K562 (cell line): ENCODE measurements at regions not wholly inside any gene's neighbourhood (a gene's known extent, or its start where the extent isn't known, plus 50 kb on each side); places are given as distances from the start of the nearest gene placed in this dataset.
A peak's percentile ranks its signal among the peaks of the same experiment; 100 is the strongest.

ENCODE experiments used
- ATAC-seq: fragments of 200-7000 bp; cut with Tn5 transposase; 3 replicates; pipeline ENCODE4 v1.9.1; 2020; ENCODE audit warnings: moderate library complexity
- BruUV-seq: library from RNA; stranded (reverse); fragments of 400-500 nt; replicated peaks from 2 replicates; lab custom pipeline; 2021; lab: Mats Ljungman, UMichigan
- CTCF ChIA-PET: fragments of 300-600 bp; formaldehyde crosslinking; extraction: SDS; loops from one replicate; lab custom pipeline; 2021; ENCODE audit warnings: low intra/inter-chr PET ratio; lab: Yijun Ruan, JAX
- POLR2A ChIA-PET: fragments of 300-600, 350-650 bp; sonication (Branson Sonifier 250); formaldehyde crosslinking; extraction: SDS; loops from one replicate; lab custom pipeline; 2021; ENCODE audit warnings: antibody characterized with exemption, inconsistent platforms; lab: Yijun Ruan, JAX
- DNase-seq, 4 experiments: peaks; one replicate each; pipeline versions ENCODE4 v3.0.0 to v3.0.0-alpha.2; 2011 to 2018; ENCODE audit warnings: low spot score in 3 of 4, mixed read lengths in 3 of 4; ENCODE audit errors: extremely low read depth in 1 of 4
- FAIRE-seq: peaks from 2 replicates; lab custom pipeline; 2011; peaks lifted over from hg19 to GRCh38; lab: Jason Lieb, UNC
- H2AFZ ChIP-seq: 2 replicates; pipeline ENCODE4 v1.6.0; 2011; ENCODE audit warnings: low read depth, low read length, control low read depth, inconsistent platforms
- H3K27ac ChIP-seq: fragments of 200-600 bp; 3 replicates; pipeline ENCODE4 v1.8.0; 2011; ENCODE audit warnings: low read depth, mild to moderate bottlenecking, control low read depth, inconsistent platforms, low read length, moderate library complexity, mixed read lengths; ENCODE audit errors: extremely low read depth
- H3K27me3 ChIP-seq, 2 experiments: fragments of 300-600 bp in 1 of 2; 2 replicates in 1 of 2; 3 replicates in 1 of 2; pipeline versions ENCODE4 v1.6.0 to v1.8.0; 2011; ENCODE audit warnings: inconsistent platforms in 2 of 2, low read length in 2 of 2, mild to moderate bottlenecking in 1 of 2, mixed read lengths in 1 of 2, moderate library complexity in 1 of 2; ENCODE audit not compliant: control insufficient read depth in 2 of 2, insufficient read depth in 2 of 2
- H3K36me3 ChIP-seq: fragments of 300-600 bp; 3 replicates; pipeline ENCODE4 v1.8.0; 2011; ENCODE audit warnings: mild to moderate bottlenecking, low read length, inconsistent platforms; ENCODE audit not compliant: control insufficient read depth, insufficient read depth
- H3K4me1 ChIP-seq, 2 experiments: fragments of 200-600 bp in 1 of 2; replicated peaks in 1 of 2; 2 replicates in 1 of 2; 3 replicates in 1 of 2; pipeline versions ENCODE4 v1.5.1 to v1.8.0; 2011; ENCODE audit warnings: inconsistent platforms in 2 of 2, low read length in 2 of 2, mild to moderate bottlenecking in 1 of 2, mixed read lengths in 1 of 2, moderate library complexity in 1 of 2; ENCODE audit not compliant: control insufficient read depth in 2 of 2, insufficient read depth in 2 of 2
- H3K4me2 ChIP-seq: 2 replicates; pipeline ENCODE4 v1.6.1; 2011; ENCODE audit warnings: low read length, control low read depth, inconsistent platforms, mixed read lengths; ENCODE audit not compliant: insufficient read depth
- H3K4me3 ChIP-seq: fragments of 200-600 bp; sonication (generic), shearing (Covaris generic); 2 replicates; pipeline ENCODE4 v1.5.1; 2016; ENCODE audit warnings: control low read depth, inconsistent platforms
- H3K79me2 ChIP-seq: fragments of 200-600 bp; 3 replicates; pipeline ENCODE4 v1.8.0; 2011; ENCODE audit warnings: low read length, inconsistent platforms; ENCODE audit not compliant: control insufficient read depth, insufficient read depth
- H3K9ac ChIP-seq, 2 experiments: 2 replicates each; pipeline versions ENCODE4 v1.6.0 to v1.6.1; 2011; ENCODE audit warnings: low read depth in 2 of 2, low read length in 2 of 2, control low read depth in 1 of 2, inconsistent platforms in 1 of 2, mild to moderate bottlenecking in 1 of 2, mixed read lengths in 1 of 2; ENCODE audit not compliant: insufficient read depth in 1 of 2
- H3K9me1 ChIP-seq: one replicate; pipeline ENCODE4 v1.6.0; 2011; ENCODE audit warnings: inconsistent platforms, mild to moderate bottlenecking, low read length, moderate library complexity; ENCODE audit not compliant: control insufficient read depth, insufficient read depth
- H3K9me3 ChIP-seq: replicated peaks from 2 replicates; pipeline ENCODE4 v1.5.1; 2011; ENCODE audit warnings: low read depth, low read length, inconsistent platforms; ENCODE audit not compliant: control insufficient read depth, insufficient read depth
- H4K20me1 ChIP-seq: replicated peaks from 2 replicates; pipeline ENCODE4 v1.6.1; 2011; ENCODE audit warnings: low read length, inconsistent platforms, mixed read lengths; ENCODE audit not compliant: control insufficient read depth, insufficient read depth
- C11orf30 ChIP-seq: fragments of 450-650 bp; IDR thresholded peaks from 2 replicates; pipeline ENCODE4 v1.6.1; 2016; ENCODE audit warnings: low read depth, mild to moderate bottlenecking
- ETS2 ChIP-seq: IDR thresholded peaks from 2 replicates; pipeline ENCODE4 v1.6.1; 2016; ENCODE audit warnings: borderline replicate concordance, missing genetic modification characterization, mild to moderate bottlenecking, moderate library complexity, missing compliant biosample characterization; ENCODE audit not compliant: poor library complexity, severe bottlenecking
- MAFF ChIP-seq: IDR thresholded peaks from 2 replicates; pipeline ENCODE4 v1.6.1; 2012; ENCODE audit warnings: low read length, improper control_type of control experiment
- MAFG ChIP-seq: fragments of 450-650 bp; conservative IDR thresholded peaks from 2 replicates; pipeline ENCODE4 v1.6.1; 2016; ENCODE audit warnings: missing genetic modification characterization, missing compliant biosample characterization
- MXI1 ChIP-seq: IDR thresholded peaks from 2 replicates; pipeline ENCODE4 v1.6.1; 2011; ENCODE audit warnings: low read depth, mild to moderate bottlenecking, improper control_type of control experiment, low read length
- NFE2 ChIP-seq: IDR thresholded peaks from 2 replicates; pipeline ENCODE4 v1.6.1; 2014; ENCODE audit warnings: antibody characterized with exemption, low read depth
- ZKSCAN8 ChIP-seq: fragments of 200-800 bp; sonication (Bioruptor generic); IDR thresholded peaks from 2 replicates; pipeline ENCODE4 v1.6.1; 2016; ENCODE audit warnings: missing genetic modification characterization, missing compliant biosample characterization
- ZNF197 ChIP-seq: fragments of 200-800 bp; sonication (Bioruptor generic); IDR thresholded peaks from 2 replicates; pipeline ENCODE4 v1.6.1; 2016; ENCODE audit warnings: low read depth, missing genetic modification characterization, missing compliant biosample characterization
- ZNF316 ChIP-seq: fragments of 450-650 bp; IDR thresholded peaks from 2 replicates; pipeline ENCODE4 v1.6.1; 2016
- ZNF766 ChIP-seq: fragments of 200-800 bp; sonication (Bioruptor generic); conservative IDR thresholded peaks from 2 replicates; pipeline ENCODE4 v1.6.1; 2016; ENCODE audit warnings: missing genetic modification characterization, missing compliant biosample characterization
- WGBS: fragments of 100-300 bp; shearing (Covaris generic); methylation state at CpG from one replicate; pipeline ENCODE4 v1.1.6; 2016; ENCODE audit warnings: low coverage, mixed read lengths; ENCODE audit not compliant: insufficient coverage; ENCODE audit errors: missing lambda C conversion rate; 5-methylcytosine and 5-hydroxymethylcytosine counted together
- in situ Hi-C: fragments of 300-500 bp; cut with MboI; formaldehyde crosslinking; loops from 4 replicates; pipeline ENCODE4 v1.15.0; 2018; ENCODE audit warnings: inconsistent platforms, mixed read lengths
- intact Hi-C: fragments of 100-400 bp; cut with micrococcal nuclease; formaldehyde crosslinking; loops from 2 replicates; pipeline ENCODE4 v1.14.2; 2022
- TF ChIP-seq, protein P1 (sequence below): sonication (generic); formaldehyde crosslinking; IDR thresholded peaks from 2 replicates; pipeline ENCODE4 v1.8.0; 2022; ENCODE audit warnings: mild to moderate bottlenecking, low read depth, missing genetic modification reagents

DNA sequence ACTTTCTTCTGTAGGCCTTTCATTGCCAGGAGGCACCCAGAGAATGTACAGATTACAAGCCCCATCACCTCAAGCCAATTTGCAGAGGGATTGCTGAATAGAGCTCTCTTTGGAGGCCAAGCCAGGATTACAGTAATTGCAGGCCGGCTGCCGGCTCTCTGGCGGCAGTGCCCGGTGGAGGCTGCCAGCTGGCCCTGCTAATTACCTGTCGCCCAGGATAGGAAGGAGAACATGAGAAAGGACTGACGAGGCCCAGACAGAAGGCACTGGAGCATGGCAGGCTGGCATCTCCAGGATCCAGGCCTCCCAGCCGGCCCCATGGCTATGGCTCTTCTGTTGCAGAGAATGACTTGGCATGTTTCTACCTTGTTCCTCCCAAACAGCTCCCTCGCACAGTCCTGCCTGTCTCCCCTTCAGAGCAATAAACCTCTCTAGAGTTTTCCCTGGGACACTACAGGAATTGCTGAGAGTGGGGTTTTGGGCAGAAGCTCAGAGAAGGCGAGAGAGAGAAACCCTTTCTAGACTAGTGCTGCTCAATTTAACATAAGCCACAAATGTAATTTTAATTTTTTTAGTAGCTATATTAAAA lies 273.6 kb upstream of the PROK2 start:
- DNase-seq = no peak

More for the DNA sequence above, 273.6 kb upstream of the PROK2 start:
- Histone ChIP-seq H3K27ac (no peak overlapping the region), H3K36me3 (no peaks in the 10 kb centered on the region), H3K9me3 (no peaks in the 10 kb centered on the region), H2AFZ (no peak overlapping the region; the same call in 1 of the 2 replicates), H3K9ac (0 out of 4 replicates have a peak overlapping the region, but pooled peaks of 1 of the 2 experiments have one; percentile 10), H3K9me1 (no peaks in the 10 kb centered on the region), H4K20me1 (no peaks in the 10 kb centered on the region), H3K79me2 (no peaks in the 10 kb centered on the region), H3K4me2 (no peak overlapping the region), H3K27me3 (no peaks in the 10 kb centered on the region), H3K4me1 (peaks cover 0 to 4% of the 10 kb centered on the region in 2 experiments; a peak in 2 of 5 replicates), H3K4me3 (no peak overlapping the region)
- no TSS peak for BruUV-seq
- ATAC-seq = peak; percentile 71
- in situ Hi-C loops (no loop called here), intact Hi-C loops (no loop called here)
- WGBS = 66% methylated on average over 8 of the region's 9 CpGs
- FAIRE-seq = no peak
- ChIA-PET CTCF (no interaction called here), POLR2A (interaction anchor here (0.8 to 1.2 kb wide), 2 partner anchors 11 to 17 kb away, joined by 4 read pairs; no protein-coding TSS in a partner anchor)
- TF ChIP-seq MAFG (tag) (peak; percentile 73; the same call in 1 of the 2 replicates), C11orf30 (peak; percentile 63; the same call in 1 of the 2 replicates), MXI1 (no peak), MAFF (peak; percentile 18; the same call in 1 of the 2 replicates), ZNF766 (peak; percentile 87), NFE2 (peak; percentile 83), ZNF197 (no peak), ETS2 (tag) (no peak), ZKSCAN8 (CRISPR knock-in tag) (no peak), ZNF316 (peak; percentile 55)
- TF ChIP-seq, protein P1, sequence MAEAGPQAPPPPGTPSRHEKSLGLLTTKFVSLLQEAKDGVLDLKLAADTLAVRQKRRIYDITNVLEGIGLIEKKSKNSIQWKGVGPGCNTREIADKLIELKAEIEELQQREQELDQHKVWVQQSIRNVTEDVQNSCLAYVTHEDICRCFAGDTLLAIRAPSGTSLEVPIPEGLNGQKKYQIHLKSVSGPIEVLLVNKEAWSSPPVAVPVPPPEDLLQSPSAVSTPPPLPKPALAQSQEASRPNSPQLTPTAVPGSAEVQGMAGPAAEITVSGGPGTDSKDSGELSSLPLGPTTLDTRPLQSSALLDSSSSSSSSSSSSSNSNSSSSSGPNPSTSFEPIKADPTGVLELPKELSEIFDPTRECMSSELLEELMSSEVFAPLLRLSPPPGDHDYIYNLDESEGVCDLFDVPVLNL (CRISPR knock-in tag) = no peak
